IgD-negative memory B cell (primary cell): ENCODE measurements at regions not wholly inside any gene's neighbourhood (a gene's known extent, or its start where the extent isn't known, plus 50 kb on each side); places are given as distances from the start of the nearest gene placed in this dataset.

ENCODE experiments used
- H3K27ac Mint-ChIP-seq, 3 donors: one replicate each; pipeline ENCODE4 v1.8.0; 2020 to 2022; ENCODE audit warnings: mild to moderate bottlenecking in 3 of 3, mixed read lengths in 3 of 3, moderate library complexity in 1 of 3
- H3K27me3 Mint-ChIP-seq: one replicate; pipeline ENCODE4 v1.8.0; 2021; ENCODE audit warnings: mixed read lengths
- H3K36me3 Mint-ChIP-seq: one replicate; pipeline ENCODE4 v1.8.0; 2020; ENCODE audit warnings: mild to moderate bottlenecking, mixed read lengths
- H3K4me1 Mint-ChIP-seq, 3 donors: one replicate each; pipeline ENCODE4 v1.8.0; 2020 to 2022; ENCODE audit warnings: mixed read lengths in 3 of 3, mild to moderate bottlenecking in 1 of 3
- H3K4me3 Mint-ChIP-seq, 4 donors: one replicate each; pipeline ENCODE4 v1.8.0; 2020 to 2022; ENCODE audit warnings: mild to moderate bottlenecking in 4 of 4, mixed read lengths in 4 of 4, moderate library complexity in 3 of 4
- H3K9me3 Mint-ChIP-seq, 3 donors: one replicate each; pipeline ENCODE4 v1.8.0; 2020 to 2021; ENCODE audit warnings: mixed read lengths in 3 of 3, mild to moderate bottlenecking in 1 of 3

GRCh38 chr21:39020751-39021477 is 162.3 kb downstream of the PSMG1 start:
- no peak overlapping the region for H3K4me3 Mint-ChIP-seq
- H3K27me3 Mint-ChIP-seq = peaks cover 24% of the 10 kb centered on the region
- H3K27ac Mint-ChIP-seq = no peak overlapping the region
- peaks cover 10 to 11% (median 11%) of the 10 kb centered on the region in 3 donors for H3K4me1 Mint-ChIP-seq
- H3K9me3 Mint-ChIP-seq = peaks cover 1 to 4% (median 1%) of the 10 kb centered on the region in 3 donors
- no peaks in the 10 kb centered on the region for H3K36me3 Mint-ChIP-seq

- Mint-ChIP-seq H3K36me3 (peaks cover 2% of the 10 kb centered on the region), H3K27me3 (peaks cover 24% of the 10 kb centered on the region), H3K4me1 (peaks cover 9 to 12% (median 10%) of the 10 kb centered on the region in 3 donors), H3K27ac (peak overlapping the region in 1 of 3 donors; percentile 6), H3K9me3 (peaks cover 0 to 1% (median 0%) of the 10 kb centered on the region in 3 donors), H3K4me3 (no peak overlapping the region)
Observed at GRCh38 chr21:39018730-39019129, 164.5 kb downstream of the PSMG1 start.

GRCh38 chr21:39016740-39017315 is 166.4 kb downstream of the PSMG1 start:
- Mint-ChIP-seq H3K36me3 (peaks cover 2% of the 10 kb centered on the region), H3K4me1 (peaks cover 9 to 12% (median 10%) of the 10 kb centered on the region in 3 donors), H3K27ac (no peak overlapping the region), H3K9me3 (no peaks in the 10 kb centered on the region), H3K27me3 (peaks cover 18% of the 10 kb centered on the region), H3K4me3 (peak overlapping the region in 1 of 4 donors; percentile 13)

- Mint-ChIP-seq H3K9me3 (no peaks in the 10 kb centered on the region), H3K4me3 (no peak overlapping the region), H3K4me1 (peaks cover 9 to 12% (median 10%) of the 10 kb centered on the region in 3 donors), H3K27me3 (peaks cover 10% of the 10 kb centered on the region), H3K36me3 (peaks cover 2% of the 10 kb centered on the region), H3K27ac (no peak overlapping the region)
Observed at GRCh38 chr21:39014747-39015146, 168.5 kb downstream of the PSMG1 start.

- H3K9me3 Mint-ChIP-seq = no peaks in the 10 kb centered on the region
- peaks cover 9 to 12% (median 10%) of the 10 kb centered on the region in 3 donors for H3K4me1 Mint-ChIP-seq
- H3K4me3 Mint-ChIP-seq = no peak overlapping the region
- H3K36me3 Mint-ChIP-seq = peaks cover 2% of the 10 kb centered on the region
- H3K27me3 Mint-ChIP-seq = peaks cover 9% of the 10 kb centered on the region
- H3K27ac Mint-ChIP-seq = no peak overlapping the region
Observed at GRCh38 chr21:39012326-39013230, 170.7 kb downstream of the PSMG1 start.

GRCh38 chr21:39011911-39012310 is 171.3 kb downstream of the PSMG1 start:
- peaks cover 9% of the 10 kb centered on the region for H3K27me3 Mint-ChIP-seq
- peaks cover 4 to 8% (median 6%) of the 10 kb centered on the region in 3 donors for H3K4me1 Mint-ChIP-seq
- H3K27ac Mint-ChIP-seq = no peak overlapping the region
- H3K9me3 Mint-ChIP-seq = no peaks in the 10 kb centered on the region
- H3K4me3 Mint-ChIP-seq = peak overlapping the region in 1 of 4 donors; percentile 63
- H3K36me3 Mint-ChIP-seq = peaks cover 2% of the 10 kb centered on the region

- Mint-ChIP-seq H3K27ac (no peak overlapping the region), H3K4me3 (no peak overlapping the region), H3K9me3 (peaks cover 0 to 2% (median 0%) of the 10 kb centered on the region in 3 donors)
Observed at GRCh38 chr21:39010629-39011404, 172.4 kb downstream of the PSMG1 start.

GRCh38 chr21:39009587-39010225 is 173.5 kb downstream of the PSMG1 start:
- H3K27me3 Mint-ChIP-seq = peaks cover 12% of the 10 kb centered on the region
- no peak overlapping the region for H3K27ac Mint-ChIP-seq
- H3K4me1 Mint-ChIP-seq = peaks cover 3 to 6% (median 5%) of the 10 kb centered on the region in 3 donors
- no peaks in the 10 kb centered on the region for H3K36me3 Mint-ChIP-seq
- H3K4me3 Mint-ChIP-seq = no peak overlapping the region
- peaks cover 0 to 2% (median 0%) of the 10 kb centered on the region in 3 donors for H3K9me3 Mint-ChIP-seq

More at GRCh38 chr21:39010629-39011404, 172.4 kb downstream of the PSMG1 start:
- Mint-ChIP-seq H3K36me3 (peaks cover 2% of the 10 kb centered on the region), H3K4me1 (peaks cover 2 to 5% (median 5%) of the 10 kb centered on the region in 3 donors), H3K27me3 (peaks cover 10% of the 10 kb centered on the region)

GRCh38 chr21:39007985-39008384 is 175.3 kb downstream of the PSMG1 start:
- H3K27ac Mint-ChIP-seq = no peak overlapping the region
- no peak overlapping the region for H3K4me3 Mint-ChIP-seq
- H3K36me3 Mint-ChIP-seq = no peaks in the 10 kb centered on the region
- peaks cover 4 to 7% (median 5%) of the 10 kb centered on the region in 3 donors for H3K4me1 Mint-ChIP-seq
- H3K27me3 Mint-ChIP-seq = peaks cover 21% of the 10 kb centered on the region
- H3K9me3 Mint-ChIP-seq = peaks cover 0 to 2% (median 0%) of the 10 kb centered on the region in 3 donors

- H3K36me3 Mint-ChIP-seq = no peaks in the 10 kb centered on the region
- H3K4me1 Mint-ChIP-seq = peaks cover 4 to 7% (median 5%) of the 10 kb centered on the region in 3 donors
- H3K27me3 Mint-ChIP-seq = peaks cover 21% of the 10 kb centered on the region
- no peak overlapping the region for H3K27ac Mint-ChIP-seq
- peaks cover 0 to 2% (median 0%) of the 10 kb centered on the region in 3 donors for H3K9me3 Mint-ChIP-seq
- no peak overlapping the region for H3K4me3 Mint-ChIP-seq
Observed at GRCh38 chr21:39007532-39007931, 175.7 kb downstream of the PSMG1 start.

GRCh38 chr21:39006571-39007311 is 176.5 kb downstream of the PSMG1 start:
- Mint-ChIP-seq H3K4me3 (peak overlapping the region in 2 of 4 donors; percentile 58 to 67), H3K27me3 (peaks cover 21% of the 10 kb centered on the region), H3K36me3 (no peaks in the 10 kb centered on the region), H3K4me1 (peaks cover 4 to 7% (median 5%) of the 10 kb centered on the region in 3 donors), H3K27ac (no peak overlapping the region), H3K9me3 (peaks cover 0 to 2% (median 0%) of the 10 kb centered on the region in 3 donors)

- H3K27me3 Mint-ChIP-seq = peaks cover 19% of the 10 kb centered on the region
- peak overlapping the region in 1 of 4 donors; percentile 32 for H3K4me3 Mint-ChIP-seq
- H3K4me1 Mint-ChIP-seq = peaks cover 4 to 7% (median 5%) of the 10 kb centered on the region in 3 donors
- H3K36me3 Mint-ChIP-seq = no peaks in the 10 kb centered on the region
- H3K27ac Mint-ChIP-seq = no peak overlapping the region
- peaks cover 0 to 2% (median 0%) of the 10 kb centered on the region in 3 donors for H3K9me3 Mint-ChIP-seq
Observed at GRCh38 chr21:39005502-39005787, 177.8 kb downstream of the PSMG1 start.
